HepG2 (cell line): ENCODE measurements at regions not wholly inside any gene's neighbourhood (a gene's known extent, or its start where the extent isn't known, plus 50 kb on each side); places are given as distances from the start of the nearest gene placed in this dataset.

Experiments
- ATAC-seq: fragments of 200-7000 bp; cut with Tn5 transposase; 3 replicates; pipeline ENCODE4 v1.9.1; 2020; ENCODE audit warnings: mild to moderate bottlenecking, moderate library complexity
- BruUV-seq: library from RNA; stranded (reverse); fragments of 400-500 nt; replicated peaks from 2 replicates; lab custom pipeline; 2021; lab: Mats Ljungman, UMichigan
- CTCF ChIA-PET: fragments of 300-600 bp; formaldehyde crosslinking; extraction: SDS; loops from one replicate; lab custom pipeline; 2021; ENCODE audit warnings: low total read pairs, inconsistent platforms, low intra/inter-chr PET ratio; lab: Yijun Ruan, JAX
- POLR2A ChIA-PET: fragments of 350-600 bp; sonication (Branson Sonifier 250); formaldehyde crosslinking; loops from one replicate; lab custom pipeline; 2020; ENCODE audit warnings: antibody characterized with exemption, inconsistent platforms; lab: Yijun Ruan, JAX
- DNase-seq: peaks from one replicate; pipeline ENCODE4 v3.0.0-alpha.2; 2015; ENCODE audit warnings: low spot score
- FAIRE-seq: peaks from 3 replicates; lab custom pipeline; 2011; peaks lifted over from hg19 to GRCh38; lab: Jason Lieb, UNC
- H2AFZ ChIP-seq: one replicate; pipeline ENCODE4 v1.6.1; 2011; ENCODE audit warnings: low read length, inconsistent platforms
- H3K27ac ChIP-seq: fragments of 300-600 bp; 3 replicates; pipeline ENCODE4 v1.8.0; 2011; ENCODE audit warnings: mixed run types, mild to moderate bottlenecking, mixed read lengths, low read length, inconsistent platforms; ENCODE audit not compliant: insufficient read depth; ENCODE audit errors: extremely low read length
- H3K27me3 ChIP-seq, 2 experiments: fragments of 200-600 bp in 1 of 2; 2 replicates in 1 of 2; 3 replicates in 1 of 2; pipeline versions ENCODE4 v1.6.0 to v1.8.0; 2011; ENCODE audit warnings: low read length in 2 of 2, mild to moderate bottlenecking in 2 of 2, moderate library complexity in 2 of 2, inconsistent platforms in 1 of 2; ENCODE audit not compliant: insufficient read depth in 2 of 2, control insufficient read depth in 1 of 2
- H3K36me3 ChIP-seq, 2 experiments: fragments of 200-600 bp in 1 of 2; replicated peaks in 1 of 2; 2 replicates in 1 of 2; 3 replicates in 1 of 2; pipeline versions ENCODE4 v1.5.1 to v1.8.0; 2011; ENCODE audit warnings: low read length in 2 of 2, inconsistent platforms in 1 of 2; ENCODE audit not compliant: insufficient read depth in 2 of 2, control insufficient read depth in 1 of 2
- H3K4me1 ChIP-seq: 2 replicates; pipeline ENCODE4 v1.5.1; 2012; ENCODE audit warnings: low read length, inconsistent platforms; ENCODE audit not compliant: insufficient read depth
- H3K4me2 ChIP-seq: 2 replicates; pipeline ENCODE4 v1.6.0; 2011; ENCODE audit warnings: low read depth, low read length, inconsistent platforms
- H3K4me3 ChIP-seq, 3 experiments: fragments of 200-600 bp in 1 of 3; sonication (generic), shearing (Covaris generic) in 1 of 3; replicated peaks in 1 of 3; 2 replicates each; pipeline ENCODE4 v1.5.1; 2011 to 2016; ENCODE audit warnings: low read length in 3 of 3, inconsistent platforms in 2 of 3, low read depth in 2 of 3, mild to moderate bottlenecking in 2 of 3, control low read depth in 1 of 3, mixed read lengths in 1 of 3; ENCODE audit not compliant: insufficient read depth in 1 of 3
- H3K79me2 ChIP-seq: one replicate; pipeline ENCODE4 v1.6.1; 2011; ENCODE audit warnings: low read length, inconsistent platforms; ENCODE audit not compliant: insufficient read depth
- H3K9ac ChIP-seq: 2 replicates; pipeline ENCODE4 v1.6.0; 2011; ENCODE audit warnings: mild to moderate bottlenecking, low read depth, low read length, inconsistent platforms; ENCODE audit not compliant: insufficient read depth
- H3K9me3 ChIP-seq: 2 replicates; pipeline ENCODE4 v1.5.1; 2012; ENCODE audit warnings: mild to moderate bottlenecking, low read length
- H4K20me1 ChIP-seq: 2 replicates; pipeline ENCODE4 v1.6.0; 2011; ENCODE audit warnings: inconsistent platforms, mild to moderate bottlenecking, low read length, moderate library complexity; ENCODE audit not compliant: insufficient read depth
- CREB3 ChIP-seq: sonication (generic); formaldehyde crosslinking; IDR thresholded peaks from 2 replicates; pipeline ENCODE4 v1.5.0; 2020; ENCODE audit warnings: missing genetic modification reagents
- FOSL2 ChIP-seq: sonication (generic); formaldehyde crosslinking; IDR thresholded peaks from 2 replicates; pipeline ENCODE4 v1.4.0; 2020; ENCODE audit warnings: missing genetic modification reagents
- KDM4B ChIP-seq: sonication (generic); formaldehyde crosslinking; IDR thresholded peaks from 2 replicates; pipeline ENCODE4 v1.4.0; 2020; ENCODE audit warnings: missing genetic modification reagents
- RBAK ChIP-seq: sonication (generic); formaldehyde crosslinking; IDR thresholded peaks from 2 replicates; pipeline ENCODE4 v1.5.1; 2020; ENCODE audit warnings: mild to moderate bottlenecking, missing genetic modification reagents
- RFX3 ChIP-seq: IDR thresholded peaks from 2 replicates; pipeline ENCODE4 v1.6.1; 2016; ENCODE audit warnings: missing biosample characterization, missing genetic modification reagents
- RNF219 ChIP-seq: sonication (generic); formaldehyde crosslinking; IDR thresholded peaks from 2 replicates; pipeline ENCODE4 v1.5.0; 2020; ENCODE audit warnings: mild to moderate bottlenecking, missing genetic modification reagents
- SRY ChIP-seq: sonication (generic); formaldehyde crosslinking; IDR thresholded peaks from 2 replicates; pipeline ENCODE4 v1.8.0; 2022; ENCODE audit warnings: mild to moderate bottlenecking, missing genetic modification reagents
- SUZ12 ChIP-seq: fragments of 150-350 bp; IDR thresholded peaks from 2 replicates; pipeline ENCODE4 v1.6.1; 2014; ENCODE audit warnings: low read depth, low read length
- TFE3 ChIP-seq: IDR thresholded peaks from 2 replicates; pipeline ENCODE4 v1.6.1; 2016
- ZBTB34 ChIP-seq: sonication (generic); formaldehyde crosslinking; IDR thresholded peaks from 2 replicates; pipeline ENCODE4 v1.8.0; 2022; ENCODE audit warnings: mild to moderate bottlenecking, missing genetic modification reagents
- ZNF292 ChIP-seq: sonication (generic); formaldehyde crosslinking; IDR thresholded peaks from 2 replicates; pipeline ENCODE4 v1.8.1; 2022; ENCODE audit warnings: mild to moderate bottlenecking, low read depth, missing genetic modification reagents, borderline replicate concordance
- ZNF3 ChIP-seq: IDR thresholded peaks from 2 replicates; pipeline ENCODE4 v1.7.0; 2017; ENCODE audit warnings: inconsistent platforms
- ZNF414 ChIP-seq: sonication (generic); formaldehyde crosslinking; IDR thresholded peaks from 2 replicates; pipeline ENCODE4 v1.5.0; 2020; ENCODE audit warnings: missing genetic modification reagents
- ZNF547 ChIP-seq: sonication (generic); formaldehyde crosslinking; IDR thresholded peaks from 2 replicates; pipeline ENCODE4 v1.5.1; 2020; ENCODE audit warnings: mild to moderate bottlenecking, missing genetic modification reagents
- ZNF878 ChIP-seq: sonication (generic); formaldehyde crosslinking; IDR thresholded peaks from 2 replicates; pipeline ENCODE4 v1.8.1; 2023; ENCODE audit warnings: mild to moderate bottlenecking, missing genetic modification reagents, moderate library complexity
- ZNF891 ChIP-seq: sonication (generic); formaldehyde crosslinking; IDR thresholded peaks from 2 replicates; pipeline ENCODE4 v1.5.0; 2020; ENCODE audit warnings: mild to moderate bottlenecking, missing genetic modification reagents
- WGBS: methylation state at CpG from one replicate; pipeline ENCODE4 v1.1.6; 2017; ENCODE audit warnings: low lambda C conversion rate; 5-methylcytosine and 5-hydroxymethylcytosine counted together
- in situ Hi-C: cut with HindIII; loops from 2 replicates; pipeline ENCODE4 v1.10.0; 2017; ENCODE audit warnings: low pct_unique_long_range_greater_than_20kb; ENCODE audit not compliant: extremely low pct_ligation_motif_present
- intact Hi-C: fragments of 100-400 bp; cut with micrococcal nuclease; formaldehyde crosslinking; loops from one replicate; pipeline ENCODE4 v1.10.0; 2022; ENCODE audit not compliant: unreplicated experiment
- TF ChIP-seq, protein P1 (sequence below): sonication (generic); formaldehyde crosslinking; IDR thresholded peaks from 2 replicates; pipeline ENCODE4 v1.8.1; 2023; ENCODE audit warnings: mild to moderate bottlenecking, inconsistent platforms, moderate library complexity, missing genetic modification reagents, borderline replicate concordance

GRCh38 chr2:61763605-61764034, 90.2 kb downstream of the FAM161A start:
- intact Hi-C loops: loop anchor here (1.0 to 10.0 kb wide), 2 partner anchors 68 to 229 kb away; partner anchors contain the start of gene XPO1
- POLR2A ChIA-PET: interaction anchor here (1.1 to 1.5 kb wide), 9 partner anchors 10 to 586 kb away, joined by 4 to 10 read pairs (median 5); partner anchors contain the start of gene XPO1
- TF ChIP-seq ZBTB34 (no peak), SUZ12 (no peak), RBAK (CRISPR knock-in tag) (no peak), ZNF414 (no peak; the same call in 1 of the 2 replicates), FOSL2 (CRISPR knock-in tag) (0 out of 2 replicates have a peak, but pooled peaks have one; percentile 5), ZNF547 (CRISPR knock-in tag) (no peak), ZNF3 (CRISPR knock-in tag) (0 out of 2 replicates have a peak, but pooled peaks have one; percentile 30), ZNF292 (no peak), RNF219 (no peak; the same call in 1 of the 2 replicates), ZNF878 (CRISPR knock-in tag) (peak; percentile 53; the same call in 1 of the 2 replicates), KDM4B (CRISPR knock-in tag) (0 out of 2 replicates have a peak, but pooled peaks have one; percentile 10), ZNF891 (peak; percentile 51; the same call in 1 of the 2 replicates), CREB3 (CRISPR knock-in tag) (no peak; the same call in 1 of the 2 replicates), TFE3 (CRISPR knock-in tag) (0 out of 2 replicates have a peak, but pooled peaks have one; percentile 38), RFX3 (no peak), SRY (CRISPR knock-in tag) (peak; percentile 20; the same call in 1 of the 2 replicates)
- TF ChIP-seq, protein P1, sequence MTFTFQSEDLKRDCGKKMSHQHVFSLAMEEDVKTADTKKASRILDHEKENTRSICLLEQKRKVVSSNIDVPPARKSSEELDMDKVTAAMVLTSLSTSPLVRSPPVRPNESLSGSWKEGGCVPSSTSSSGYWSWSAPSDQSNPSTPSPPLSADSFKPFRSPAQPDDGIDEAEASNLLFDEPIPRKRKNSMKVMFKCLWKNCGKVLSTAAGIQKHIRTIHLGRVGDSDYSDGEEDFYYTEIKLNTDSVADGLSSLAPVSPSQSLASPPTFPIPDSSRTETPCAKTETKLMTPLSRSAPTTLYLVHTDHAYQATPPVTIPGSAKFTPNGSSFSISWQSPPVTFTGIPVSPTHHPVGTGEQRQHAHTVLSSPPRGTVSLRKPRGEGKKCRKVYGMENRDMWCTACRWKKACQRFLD (CRISPR knock-in tag): no peak; the same call in 1 of the 2 replicates

More at GRCh38 chr2:61763605-61764034, 90.2 kb downstream of the FAM161A start:
- Histone ChIP-seq H3K9me3 (no peaks in the 10 kb centered on the region), H3K27me3 (no peaks in the 10 kb centered on the region; a peak in 1 of 5 replicates), H3K79me2 (no peaks in the 10 kb centered on the region), H2AFZ (peak overlapping the region; percentile 96), H3K4me3 (peak overlapping the region; percentile 53 to 85 (median 83)), H3K4me1 (peaks cover 7% of the 10 kb centered on the region; the same call in 1 of the 2 replicates), H3K4me2 (peak overlapping the region; percentile 89), H4K20me1 (no peaks in the 10 kb centered on the region), H3K36me3 (no peaks in the 10 kb centered on the region), H3K9ac (peak overlapping the region; percentile 76), H3K27ac (peak overlapping the region; percentile 77)
- BruUV-seq: TSS peak; percentile 97
- ATAC-seq: peak; percentile 71
- FAIRE-seq: peak; percentile 39
- CTCF ChIA-PET: no interaction called here
- peak; percentile 45 for DNase-seq
- in situ Hi-C loops: no loop called here
- WGBS: 2% methylated on average over 23 of the region's 23 CpGs
